ENCODE measurements at regions not wholly inside any gene's neighbourhood (a gene's known extent, or its start where the extent isn't known, plus 50 kb on each side); places are given as distances from the start of the nearest gene placed in this dataset.

DNA sequence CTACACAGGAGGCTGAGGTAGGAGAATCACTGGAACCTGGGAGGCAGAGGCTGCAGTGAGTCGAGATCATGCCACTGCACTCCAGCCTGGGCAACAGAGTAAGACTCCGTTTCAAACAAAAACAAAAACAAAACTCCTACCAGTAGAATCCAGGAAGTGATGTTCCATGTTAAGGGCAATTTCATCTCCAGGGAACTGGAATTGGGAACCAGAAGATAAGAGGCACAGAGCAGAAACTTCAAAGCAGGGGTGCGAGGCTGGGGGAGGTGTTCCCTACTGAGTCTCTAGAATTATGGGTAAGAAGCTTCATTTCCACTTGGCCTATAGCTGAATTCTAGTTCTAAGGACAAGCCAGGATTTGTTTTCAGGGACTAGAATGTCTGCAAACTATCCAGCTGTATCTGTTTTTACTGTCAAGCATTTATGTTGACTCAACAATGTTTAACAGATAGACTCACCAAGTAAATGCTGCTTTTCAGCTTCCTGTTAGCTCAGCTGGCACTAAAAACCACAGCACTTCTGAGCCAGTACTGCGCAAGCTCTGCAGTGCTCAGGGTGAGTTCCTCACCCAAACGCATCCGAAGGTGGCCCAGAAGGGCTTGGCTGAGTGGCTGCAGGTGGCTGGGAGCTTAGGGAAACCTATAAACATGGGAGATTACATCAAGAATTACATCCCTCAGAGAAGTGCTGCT is 320.1 kb downstream of the MTRR start:
- Histone ChIP-seq H3K36me3 (ENCODE audit: control insufficient read depth in 1 of 2, insufficient read depth in 2 of 2, low read length in 2 of 2) (no peaks in the 10 kb centered on the region), H3K27ac (ENCODE audit: low read depth, low read length) (no peak overlapping the region), H3K9ac (ENCODE audit: low read length) (no peak overlapping the region), H3K9me3 (ENCODE audit: control insufficient read depth in 1 of 2, insufficient read depth in 1 of 2, low read depth in 1 of 2, low read length in 2 of 2) (peaks cover 5 to 16% of the 10 kb centered on the region in 2 experiments; a peak in 2 of 4 replicates), H3K4me1 (ENCODE audit: control insufficient read depth in 1 of 2, insufficient read depth in 2 of 2, low read length in 2 of 2) (no peaks in the 10 kb centered on the region), H3K27me3 (ENCODE audit: insufficient read depth, low read length) (no peaks in the 10 kb centered on the region), H4K20me1 (ENCODE audit: insufficient read depth) (no peaks in the 10 kb centered on the region), H3K4me3 (replicated peaks in 1 of 2; ENCODE audit: low read depth in 1 of 2, low read length in 2 of 2) (no peak overlapping the region), H3K79me2 (ENCODE audit: insufficient read depth, low read length) (no peaks in the 10 kb centered on the region), H3K4me2 (ENCODE audit: low read length) (no peak overlapping the region), H2AFZ (ENCODE audit: low read depth, low read length, poor library complexity, severe bottlenecking) (no peak overlapping the region), H3K9me2 (ENCODE audit: insufficient read depth) (no peaks in the 10 kb centered on the region)
- DNase-seq (ENCODE audit: low read depth, low spot score) (no peak), ATAC-seq (no peak)
- TF ChIP-seq, protein P1, sequence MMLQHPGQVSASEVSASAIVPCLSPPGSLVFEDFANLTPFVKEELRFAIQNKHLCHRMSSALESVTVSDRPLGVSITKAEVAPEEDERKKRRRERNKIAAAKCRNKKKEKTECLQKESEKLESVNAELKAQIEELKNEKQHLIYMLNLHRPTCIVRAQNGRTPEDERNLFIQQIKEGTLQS (IDR thresholded peaks at IDR 0.05) = no peak
- TF ChIP-seq ZNF274 (IDR thresholded peaks at IDR 0.05; ENCODE audit: low read depth, low read length) (no peak), ZFX (IDR thresholded peaks at IDR 0.05) (no peak), CEBPB (IDR thresholded peaks at IDR 0.05; ENCODE audit: low read depth) (no peak), POLR2A (IDR thresholded peaks at IDR 0.05; ENCODE audit: borderline replicate concordance, extremely low read depth, insufficient read depth, insufficient read length) (no peak), FOSL1 (IDR thresholded peaks at IDR 0.05; ENCODE audit: low read depth) (no peak), CBX3 (IDR thresholded peaks at IDR 0.05; ENCODE audit: low read depth) (no peak), SIN3A (IDR thresholded peaks at IDR 0.05; ENCODE audit: low read depth) (no peak), EGR1 (IDR thresholded peaks at IDR 0.05; ENCODE audit: low read depth) (no peak), POLR2AphosphoS5 (IDR thresholded peaks at IDR 0.05; ENCODE audit: low read depth, low read length) (no peak), REST (IDR thresholded peaks at IDR 0.05; ENCODE audit: low read depth) (no peak), RAD21 (IDR thresholded peaks at IDR 0.05; ENCODE audit: low read depth) (no peak), EZH2 (IDR thresholded peaks at IDR 0.05) (no peak), EZH2phosphoT487 (IDR thresholded peaks at IDR 0.05; ENCODE audit: borderline replicate concordance) (no peak), ELF1 (IDR thresholded peaks at IDR 0.05; ENCODE audit: borderline replicate concordance, low read depth) (no peak), YY1 (IDR thresholded peaks at IDR 0.05; ENCODE audit: extremely low read depth, insufficient replicate concordance, low read depth, low read length) (no peak), TCF7L2 (IDR thresholded peaks at IDR 0.05; ENCODE audit: borderline replicate concordance, extremely low read depth, insufficient read depth, insufficient read length) (no peak)
- TF ChIP-seq, protein P2, sequence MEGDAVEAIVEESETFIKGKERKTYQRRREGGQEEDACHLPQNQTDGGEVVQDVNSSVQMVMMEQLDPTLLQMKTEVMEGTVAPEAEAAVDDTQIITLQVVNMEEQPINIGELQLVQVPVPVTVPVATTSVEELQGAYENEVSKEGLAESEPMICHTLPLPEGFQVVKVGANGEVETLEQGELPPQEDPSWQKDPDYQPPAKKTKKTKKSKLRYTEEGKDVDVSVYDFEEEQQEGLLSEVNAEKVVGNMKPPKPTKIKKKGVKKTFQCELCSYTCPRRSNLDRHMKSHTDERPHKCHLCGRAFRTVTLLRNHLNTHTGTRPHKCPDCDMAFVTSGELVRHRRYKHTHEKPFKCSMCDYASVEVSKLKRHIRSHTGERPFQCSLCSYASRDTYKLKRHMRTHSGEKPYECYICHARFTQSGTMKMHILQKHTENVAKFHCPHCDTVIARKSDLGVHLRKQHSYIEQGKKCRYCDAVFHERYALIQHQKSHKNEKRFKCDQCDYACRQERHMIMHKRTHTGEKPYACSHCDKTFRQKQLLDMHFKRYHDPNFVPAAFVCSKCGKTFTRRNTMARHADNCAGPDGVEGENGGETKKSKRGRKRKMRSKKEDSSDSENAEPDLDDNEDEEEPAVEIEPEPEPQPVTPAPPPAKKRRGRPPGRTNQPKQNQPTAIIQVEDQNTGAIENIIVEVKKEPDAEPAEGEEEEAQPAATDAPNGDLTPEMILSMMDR (IDR thresholded peaks at IDR 0.05 in 2 of 3, conservative IDR thresholded peaks at IDR 0.05 in 1 of 3; ENCODE audit: borderline replicate concordance in 1 of 3, insufficient read depth in 1 of 3, low read depth in 2 of 3, low read length in 2 of 3) = no peak
- ChIA-PET RAD21 (ENCODE audit: low non-redundant PET in 1 of 2, low total read pairs in 2 of 2, uncharacterized antibody in 2 of 2, unreplicated experiment in 2 of 2) (no interaction called here), POLR2A (no interaction called here), CTCF (no interaction called here)
- BruUV-seq (replicated peaks) = no TSS peak
- intact Hi-C loops (cut with micrococcal nuclease) = no loop called here
